ENCODE measurements at regions not wholly inside any gene's neighbourhood (a gene's known extent, or its start where the extent isn't known, plus 50 kb on each side); places are given as distances from the start of the nearest gene placed in this dataset.

DNA sequence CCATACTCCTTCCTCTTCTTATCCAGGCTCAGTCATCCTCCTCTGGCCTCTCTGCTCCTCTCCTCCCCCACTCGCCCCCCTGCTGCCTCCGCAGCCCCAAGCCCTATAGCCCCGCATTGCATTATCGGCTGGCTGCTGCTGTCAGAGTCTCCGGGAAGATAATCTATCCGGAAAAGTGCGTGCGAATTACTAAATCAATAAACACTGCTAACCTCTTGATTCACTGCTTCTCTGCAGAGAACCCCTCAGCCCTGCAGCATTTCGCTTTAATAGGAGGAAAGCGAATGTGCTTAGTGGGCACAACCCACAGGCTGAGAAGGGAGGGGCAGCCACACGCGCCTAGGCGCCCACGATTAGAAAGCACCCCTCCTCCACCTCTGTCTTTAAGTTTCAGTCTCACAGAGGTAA, 167.6 kb downstream of the ABHD5 start:
- H3K79me2 ChIP-seq (ENCODE audit: insufficient read depth), result no peaks in the 10 kb centered on the region
- no peaks in the 10 kb centered on the region for H3K9me2 ChIP-seq (ENCODE audit: insufficient read depth)
- TF ChIP-seq EZH2phosphoT487 (IDR thresholded peaks at IDR 0.05; ENCODE audit: insufficient read depth, low read depth), result no peak
- TF ChIP-seq EZH2 (IDR thresholded peaks at IDR 0.05; ENCODE audit: insufficient read depth, poor library complexity, severe bottlenecking), result no peak
- in situ Hi-C loops (cut with MboI), result no loop called here
- WGBS, 2 experiments (ENCODE audit: low coverage in 1 of 2, low lambda C conversion rate in 2 of 2, missing lambda C conversion rate in 2 of 2), result 55 to 57% methylated on average over 11 to 14 of the region's 14 CpGs
- H3K27ac ChIP-seq, result no peak overlapping the region
- H3K4me1 ChIP-seq (ENCODE audit: insufficient read depth), result peaks cover 9% of the 10 kb centered on the region; the same call in 1 of the 2 replicates
- no peaks in the 10 kb centered on the region for H3K9me3 ChIP-seq (ENCODE audit: low read depth)
- no peaks in the 10 kb centered on the region for H3K36me3 ChIP-seq (ENCODE audit: low read depth)
- no peaks in the 10 kb centered on the region for H3K27me3 ChIP-seq (replicated peaks; ENCODE audit: insufficient read depth)
- no peak overlapping the region for H3K4me2 ChIP-seq (ENCODE audit: unreplicated experiment)
- H3K4me3 ChIP-seq, result no peak overlapping the region
- DNase-seq, result no peak
- H3F3A ChIP-seq (ENCODE audit: insufficient read depth), result no peaks in the 10 kb centered on the region
- no peak overlapping the region for H2AFZ ChIP-seq
- no peaks in the 10 kb centered on the region for H4K20me1 ChIP-seq (ENCODE audit: insufficient read depth)
- no peak overlapping the region for H3K9ac ChIP-seq

DNA sequence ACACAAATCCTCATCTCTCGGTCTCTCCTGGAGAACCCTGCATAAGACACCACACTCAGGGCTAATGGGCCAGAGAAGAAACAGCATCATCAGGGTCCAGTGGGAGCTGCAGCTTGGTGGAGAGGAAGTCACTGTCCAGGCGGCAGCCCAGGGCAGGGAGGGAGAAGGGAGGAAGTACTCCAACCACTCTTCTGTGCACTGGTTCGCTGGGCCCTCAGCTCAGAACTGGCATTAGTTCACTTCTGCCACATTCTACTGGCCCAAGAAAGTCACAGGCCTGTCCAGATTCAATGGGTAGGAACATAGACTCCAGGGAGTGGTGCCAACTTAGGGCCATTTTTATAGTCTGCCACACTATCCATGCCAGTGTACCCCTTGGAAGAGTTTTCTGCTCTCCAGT, 169.0 kb downstream of the ABHD5 start:
- H3K36me3 ChIP-seq (ENCODE audit: low read depth), result no peaks in the 10 kb centered on the region
- WGBS, 2 experiments (ENCODE audit: low coverage in 1 of 2, low lambda C conversion rate in 2 of 2, missing lambda C conversion rate in 2 of 2), result 81 to 93% methylated on average over 3 of the region's 3 CpGs

GRCh38 chr3:43861635-43862034, 170.9 kb downstream of the ABHD5 start:
- 93 to 100% methylated on average over 3 of the region's 3 CpGs for WGBS, 2 experiments (ENCODE audit: low coverage in 1 of 2, low lambda C conversion rate in 2 of 2, missing lambda C conversion rate in 2 of 2)
- no peak for TF ChIP-seq EZH2phosphoT487 (IDR thresholded peaks at IDR 0.05; ENCODE audit: insufficient read depth, low read depth)
- TF ChIP-seq EZH2 (IDR thresholded peaks at IDR 0.05; ENCODE audit: insufficient read depth, poor library complexity, severe bottlenecking), result no peak
- Histone ChIP-seq H3K9me2 (ENCODE audit: insufficient read depth) (no peaks in the 10 kb centered on the region), H3K4me1 (ENCODE audit: insufficient read depth) (peaks cover 10% of the 10 kb centered on the region), H3K27me3 (replicated peaks; ENCODE audit: insufficient read depth) (no peaks in the 10 kb centered on the region), H3K36me3 (ENCODE audit: low read depth) (no peaks in the 10 kb centered on the region), H3K27ac (no peak overlapping the region), H3K4me2 (ENCODE audit: unreplicated experiment) (no peak overlapping the region), H2AFZ (no peak overlapping the region), H3K4me3 (no peak overlapping the region), H3F3A (ENCODE audit: insufficient read depth) (peaks cover 9% of the 10 kb centered on the region; the same call in 1 of the 2 replicates), H3K9ac (no peak overlapping the region), H4K20me1 (ENCODE audit: insufficient read depth) (no peaks in the 10 kb centered on the region), H3K9me3 (ENCODE audit: low read depth) (no peaks in the 10 kb centered on the region), H3K79me2 (ENCODE audit: insufficient read depth) (no peaks in the 10 kb centered on the region)
- in situ Hi-C loops (cut with MboI), result no loop called here
- no peak for DNase-seq

More for the DNA sequence above, 169.0 kb downstream of the ABHD5 start:
- Histone ChIP-seq H3K4me1 (ENCODE audit: insufficient read depth) (peaks cover 3% of the 10 kb centered on the region; the same call in 1 of the 2 replicates), H3K4me3 (no peak overlapping the region), H3K79me2 (ENCODE audit: insufficient read depth) (no peaks in the 10 kb centered on the region), H3F3A (ENCODE audit: insufficient read depth) (no peaks in the 10 kb centered on the region), H3K9me3 (ENCODE audit: low read depth) (no peaks in the 10 kb centered on the region), H3K27me3 (replicated peaks; ENCODE audit: insufficient read depth) (no peaks in the 10 kb centered on the region), H3K9me2 (ENCODE audit: insufficient read depth) (no peaks in the 10 kb centered on the region), H3K9ac (no peak overlapping the region), H3K27ac (no peak overlapping the region), H2AFZ (no peak overlapping the region), H4K20me1 (ENCODE audit: insufficient read depth) (no peaks in the 10 kb centered on the region), H3K4me2 (ENCODE audit: unreplicated experiment) (no peak overlapping the region)
- no peak for DNase-seq
- in situ Hi-C loops (cut with MboI), result no loop called here
- TF ChIP-seq EZH2phosphoT487 (IDR thresholded peaks at IDR 0.05; ENCODE audit: insufficient read depth, low read depth) (no peak), EZH2 (IDR thresholded peaks at IDR 0.05; ENCODE audit: insufficient read depth, poor library complexity, severe bottlenecking) (no peak)

DNA sequence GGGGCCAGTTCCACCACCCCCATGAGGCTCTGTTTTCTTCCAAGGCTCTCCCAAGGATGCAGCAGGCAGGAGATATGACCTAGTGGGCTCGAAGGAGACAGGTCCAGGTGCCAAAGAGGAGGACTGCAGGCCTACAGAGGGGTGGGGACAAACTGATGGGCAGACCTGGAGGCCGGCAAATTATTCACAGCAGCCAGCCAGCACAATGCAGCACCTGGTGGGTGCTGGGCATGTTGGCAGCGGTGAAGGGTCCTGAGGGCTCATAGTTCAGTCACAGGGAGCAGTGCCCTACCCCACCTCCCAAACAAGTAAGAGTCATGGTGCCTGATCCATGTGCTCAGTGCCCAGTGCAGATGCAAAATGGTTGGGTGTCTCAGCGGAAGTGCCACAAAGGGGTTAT, 171.7 kb downstream of the ABHD5 start:
- Histone ChIP-seq H4K20me1 (ENCODE audit: insufficient read depth) (no peaks in the 10 kb centered on the region), H3K9me3 (ENCODE audit: low read depth) (no peaks in the 10 kb centered on the region), H3K9me2 (ENCODE audit: insufficient read depth) (no peaks in the 10 kb centered on the region), H3K27me3 (replicated peaks; ENCODE audit: insufficient read depth) (no peaks in the 10 kb centered on the region), H3K4me1 (ENCODE audit: insufficient read depth) (peaks cover 15% of the 10 kb centered on the region), H3K4me2 (ENCODE audit: unreplicated experiment) (no peak overlapping the region), H3K79me2 (ENCODE audit: insufficient read depth) (no peaks in the 10 kb centered on the region), H3K27ac (no peak overlapping the region), H2AFZ (no peak overlapping the region), H3K9ac (no peak overlapping the region), H3K4me3 (no peak overlapping the region), H3K36me3 (ENCODE audit: low read depth) (no peaks in the 10 kb centered on the region), H3F3A (ENCODE audit: insufficient read depth) (peaks cover 14% of the 10 kb centered on the region)
- TF ChIP-seq EZH2 (IDR thresholded peaks at IDR 0.05; ENCODE audit: insufficient read depth, poor library complexity, severe bottlenecking) (no peak), EZH2phosphoT487 (IDR thresholded peaks at IDR 0.05; ENCODE audit: insufficient read depth, low read depth) (no peak)
- in situ Hi-C loops (cut with MboI), result no loop called here
- 81 to 83% methylated on average over 4 of the region's 4 CpGs for WGBS, 2 experiments (ENCODE audit: low coverage in 1 of 2, low lambda C conversion rate in 2 of 2, missing lambda C conversion rate in 2 of 2)
- no peak for DNase-seq

Data from GM23248 (cell line).